Right lobe of liver (tissue), 4 donors: ENCODE measurements at regions not wholly inside any gene's neighbourhood (a gene's known extent, or its start where the extent isn't known, plus 50 kb on each side); places are given as distances from the start of the nearest gene placed in this dataset.

Experiments
- POLR2A ChIP-seq: fragments of 450-650 bp; IDR thresholded peaks from one replicate; pipeline ENCODE4 v1.6.1; 2017; ENCODE audit warnings: antibody characterized with exemption, mild to moderate bottlenecking
- TF ChIP-seq, protein P1 (sequence below), 4 donors: fragments of 200-600 bp in 3 of 4; fragments of 450-650 bp in 1 of 4; IDR thresholded peaks; one replicate each; pipeline versions ENCODE4 v1.5.1 to v1.8.0; 2016 to 2022; ENCODE audit warnings: antibody characterized with exemption in 4 of 4, mild to moderate bottlenecking in 2 of 4
- donor health status: DM: no; HTN: no; CAD: no.
- donor health status: DM: no; HTN: no; CAD: no.
- donor health status: DM: no; HTN: yes; CAD: no.

DNA sequence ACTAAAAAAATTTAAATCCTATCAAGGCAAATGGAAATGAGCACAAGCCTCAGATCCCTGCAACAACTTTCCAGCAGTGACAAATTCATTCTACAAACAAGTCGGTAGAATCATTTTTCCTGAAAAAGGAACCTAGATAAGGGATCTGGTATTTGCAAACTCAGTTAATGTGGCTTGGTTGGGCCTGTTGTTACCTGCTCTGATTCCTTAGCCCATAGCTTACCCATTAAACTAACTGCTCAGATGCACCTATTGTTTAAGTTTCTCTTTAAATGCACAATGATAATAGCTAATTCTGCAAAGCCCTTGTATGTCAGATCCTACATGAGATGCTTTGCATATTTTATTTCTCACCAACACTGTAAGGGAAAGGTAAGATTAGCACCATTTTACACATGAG, 377.4 kb upstream of the RGMA start:
- TF ChIP-seq, protein P1, sequence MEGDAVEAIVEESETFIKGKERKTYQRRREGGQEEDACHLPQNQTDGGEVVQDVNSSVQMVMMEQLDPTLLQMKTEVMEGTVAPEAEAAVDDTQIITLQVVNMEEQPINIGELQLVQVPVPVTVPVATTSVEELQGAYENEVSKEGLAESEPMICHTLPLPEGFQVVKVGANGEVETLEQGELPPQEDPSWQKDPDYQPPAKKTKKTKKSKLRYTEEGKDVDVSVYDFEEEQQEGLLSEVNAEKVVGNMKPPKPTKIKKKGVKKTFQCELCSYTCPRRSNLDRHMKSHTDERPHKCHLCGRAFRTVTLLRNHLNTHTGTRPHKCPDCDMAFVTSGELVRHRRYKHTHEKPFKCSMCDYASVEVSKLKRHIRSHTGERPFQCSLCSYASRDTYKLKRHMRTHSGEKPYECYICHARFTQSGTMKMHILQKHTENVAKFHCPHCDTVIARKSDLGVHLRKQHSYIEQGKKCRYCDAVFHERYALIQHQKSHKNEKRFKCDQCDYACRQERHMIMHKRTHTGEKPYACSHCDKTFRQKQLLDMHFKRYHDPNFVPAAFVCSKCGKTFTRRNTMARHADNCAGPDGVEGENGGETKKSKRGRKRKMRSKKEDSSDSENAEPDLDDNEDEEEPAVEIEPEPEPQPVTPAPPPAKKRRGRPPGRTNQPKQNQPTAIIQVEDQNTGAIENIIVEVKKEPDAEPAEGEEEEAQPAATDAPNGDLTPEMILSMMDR (IDR thresholded peaks at IDR 0.05) = no peak
- TF ChIP-seq POLR2A = no peak
